SK-N-SH (cell line): ENCODE measurements at regions not wholly inside any gene's neighbourhood (a gene's known extent, or its start where the extent isn't known, plus 50 kb on each side); places are given as distances from the start of the nearest gene placed in this dataset.

Experiments used
- CTCF ChIA-PET: fragments of 300-600, 350-600 bp; formaldehyde crosslinking; extraction: SDS; loops from one replicate; lab custom pipeline; 2021; lab: Yijun Ruan, JAX
- POLR2A ChIA-PET: fragments of 350-600 bp; sonication (Branson Sonifier 250); formaldehyde crosslinking; extraction: SDS; loops from one replicate; lab custom pipeline; 2020; ENCODE audit warnings: antibody characterized with exemption, inconsistent platforms; lab: Yijun Ruan, JAX
- DNase-seq: peaks from one replicate; pipeline ENCODE4 v3.0.0; 2012
- H2AFZ ChIP-seq: fragments of 200-600 bp; sonication (generic); 2 replicates; pipeline ENCODE4 v1.8.1; 2016; ENCODE audit warnings: antibody characterized with exemption, mild to moderate bottlenecking, low read depth
- H3F3A ChIP-seq: fragments of 200-600 bp; sonication (generic); replicated peaks from 2 replicates; pipeline ENCODE3; 2016; ENCODE audit warnings: antibody characterized with exemption, mild to moderate bottlenecking; ENCODE audit not compliant: insufficient read depth
- H3K27ac ChIP-seq, 2 experiments: fragments of 200-500 bp in 1 of 2; fragments of 200-600 bp in 1 of 2; sonication (Bioruptor generic) in 1 of 2; sonication (generic), shearing (Covaris generic) in 1 of 2; 2 replicates each; pipeline versions ENCODE4 v1.5.1 to v1.6.1; 2014 to 2016; ENCODE audit warnings: low read depth in 2 of 2, inconsistent platforms in 1 of 2, low read length in 1 of 2, mild to moderate bottlenecking in 1 of 2, mixed read lengths in 1 of 2
- H3K27me3 ChIP-seq: fragments of 200-600 bp; sonication (generic), shearing (Covaris generic); 2 replicates; pipeline ENCODE4 v1.6.1; 2016; ENCODE audit warnings: mixed run types; ENCODE audit not compliant: insufficient read depth
- H3K36me3 ChIP-seq, 2 experiments: fragments of 200-500 bp in 1 of 2; fragments of 200-600 bp in 1 of 2; sonication (Bioruptor generic) in 1 of 2; sonication (generic) in 1 of 2; replicated peaks in 1 of 2; 2 replicates each; pipeline versions ENCODE3 to v1.5.1; 2014 to 2016; ENCODE audit warnings: low read length in 1 of 2, mild to moderate bottlenecking in 1 of 2; ENCODE audit not compliant: insufficient read depth in 2 of 2, control insufficient read depth in 1 of 2
- H3K4me1 ChIP-seq, 2 experiments: fragments of 200-500 bp in 1 of 2; fragments of 200-600 bp in 1 of 2; sonication (Bioruptor generic) in 1 of 2; sonication (generic), shearing (Covaris generic) in 1 of 2; 2 replicates each; pipeline versions ENCODE4 v1.5.1 to v1.6.1; 2014 to 2016; ENCODE audit warnings: low read depth in 1 of 2, low read length in 1 of 2, mixed run types in 1 of 2; ENCODE audit not compliant: insufficient read depth in 2 of 2, control insufficient read depth in 1 of 2
- H3K4me2 ChIP-seq: fragments of 200-600 bp; sonication (generic), shearing (Covaris generic); 2 replicates; pipeline ENCODE4 v1.6.1; 2017; ENCODE audit warnings: mixed run types
- H3K4me3 ChIP-seq, 2 experiments: fragments of 200-500 bp in 1 of 2; fragments of 200-600 bp in 1 of 2; sonication (Bioruptor generic) in 1 of 2; sonication (generic), shearing (Covaris generic) in 1 of 2; 2 replicates each; pipeline versions ENCODE4 v1.5.1 to v1.8.1; 2014 to 2016; ENCODE audit warnings: low read depth in 2 of 2, inconsistent platforms in 1 of 2, low read length in 1 of 2, mild to moderate bottlenecking in 1 of 2, mixed read lengths in 1 of 2, moderate library complexity in 1 of 2
- H3K79me2 ChIP-seq: fragments of 200-600 bp; sonication (generic); 2 replicates; pipeline ENCODE4 v1.8.1; 2017; ENCODE audit warnings: mild to moderate bottlenecking; ENCODE audit not compliant: insufficient read depth
- H3K9ac ChIP-seq: fragments of 200-600 bp; sonication (generic); 2 replicates; pipeline ENCODE4 v1.6.1; 2017; ENCODE audit warnings: mixed run types
- H3K9me2 ChIP-seq: fragments of 200-600 bp; sonication (generic); 2 replicates; pipeline ENCODE4 v1.6.1; 2017; ENCODE audit warnings: mixed run types
- H3K9me3 ChIP-seq: fragments of 200-600 bp; sonication (generic); 2 replicates; pipeline ENCODE4 v1.6.1; 2017; ENCODE audit warnings: mixed run types, mild to moderate bottlenecking, moderate library complexity
- H4K20me1 ChIP-seq: fragments of 200-600 bp; sonication (generic); 2 replicates; pipeline ENCODE4 v1.6.1; 2017; ENCODE audit warnings: mild to moderate bottlenecking, mixed run types; ENCODE audit not compliant: insufficient read depth
- CHD2 ChIP-seq: fragments of 150-350 bp; IDR thresholded peaks from 2 replicates; pipeline ENCODE4 v1.6.1; 2018; ENCODE audit warnings: low read length; ENCODE audit not compliant: partially characterized antibody
- CTCF ChIP-seq: fragments of 200-600 bp; sonication (generic); IDR thresholded peaks from 2 replicates; pipeline ENCODE4 v1.6.1; 2017; ENCODE audit warnings: antibody characterized with exemption, mild to moderate bottlenecking, moderate library complexity
- EP300 ChIP-seq, 2 experiments: IDR thresholded peaks; 2 replicates each; pipeline versions ENCODE4 v1.4.0 to v1.6.1; 2012; ENCODE audit warnings: borderline replicate concordance in 1 of 2, low read depth in 1 of 2, low read length in 1 of 2
- FOSL2 ChIP-seq: IDR thresholded peaks from 2 replicates; pipeline ENCODE4 v1.4.0; 2012; ENCODE audit warnings: low read depth, mild to moderate bottlenecking, moderate library complexity, borderline replicate concordance
- FOXJ3 ChIP-seq: sonication (generic); formaldehyde crosslinking; IDR thresholded peaks from 2 replicates; pipeline ENCODE4 v1.5.1; 2020; ENCODE audit warnings: mild to moderate bottlenecking, missing genetic modification reagents
- JUND ChIP-seq: IDR thresholded peaks from 2 replicates; pipeline ENCODE4 v1.4.0; 2012
- MAX ChIP-seq: IDR thresholded peaks from 2 replicates; pipeline ENCODE4 v1.4.0; 2012; ENCODE audit warnings: low read depth
- MXI1 ChIP-seq: IDR thresholded peaks from 2 replicates; pipeline ENCODE4 v1.6.1; 2012; ENCODE audit warnings: mild to moderate bottlenecking, low read depth, low read length, improper control_type of control experiment
- NFIC ChIP-seq: IDR thresholded peaks from 2 replicates; pipeline ENCODE4 v1.4.0; 2012; ENCODE audit warnings: borderline replicate concordance
- NRF1 ChIP-seq: IDR thresholded peaks from 2 replicates; pipeline ENCODE4 v1.6.1; 2012; ENCODE audit warnings: low read depth, mild to moderate bottlenecking, low read length
- RCOR1 ChIP-seq: fragments of 150-350 bp; IDR thresholded peaks from 2 replicates; pipeline ENCODE4 v1.6.1; 2017; ENCODE audit warnings: antibody characterized with exemption, low read length
- TAF1 ChIP-seq: IDR thresholded peaks from 2 replicates; pipeline ENCODE4 v1.6.1; 2012; ENCODE audit warnings: low read depth, mild to moderate bottlenecking, low read length, moderate library complexity, borderline replicate concordance
- TCF12 ChIP-seq: IDR thresholded peaks from 2 replicates; pipeline ENCODE4 v1.4.0; 2012
- WGBS: methylation state at CpG from one replicate; pipeline ENCODE4 v1.1.6; 2017; ENCODE audit warnings: low lambda C conversion rate; 5-methylcytosine and 5-hydroxymethylcytosine counted together
- TF ChIP-seq, protein P1 (sequence below): IDR thresholded peaks from 2 replicates; pipeline ENCODE4; 2012

DNA sequence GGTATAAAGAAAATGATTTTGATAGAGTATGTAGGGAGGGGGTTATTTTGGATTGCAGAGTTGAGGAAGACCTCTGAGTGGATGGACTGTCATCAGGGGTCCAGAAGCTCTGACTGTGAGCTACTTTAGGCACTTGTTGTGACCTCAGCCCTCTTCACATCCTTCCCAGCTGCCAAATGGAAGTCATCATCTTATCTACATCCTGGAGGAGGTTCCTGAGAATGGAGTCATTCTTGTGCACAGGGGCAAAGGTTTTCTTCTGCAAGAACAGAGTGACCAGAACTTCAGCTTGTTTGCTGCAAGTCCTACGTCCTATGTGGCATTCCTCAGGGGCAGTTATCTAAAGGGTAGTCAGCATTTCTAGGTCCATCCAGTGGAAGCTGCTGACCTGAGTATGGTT, 393.8 kb downstream of the AASDHPPT start:
- peaks cover 0 to 10% of the 10 kb centered on the region in 2 experiments; a peak in 1 of 4 replicates for H3K4me1 ChIP-seq
- no peak overlapping the region for H3K4me2 ChIP-seq
- ChIA-PET POLR2A (no interaction called here), CTCF (no interaction called here)
- no peaks in the 10 kb centered on the region for H3K79me2 ChIP-seq
- H3K27me3 ChIP-seq: no peaks in the 10 kb centered on the region
- peaks cover 8% of the 10 kb centered on the region for H3F3A ChIP-seq
- H4K20me1 ChIP-seq: no peaks in the 10 kb centered on the region
- H2AFZ ChIP-seq: no peak overlapping the region
- H3K9me2 ChIP-seq: no peaks in the 10 kb centered on the region
- H3K4me3 ChIP-seq: no peak overlapping the region
- H3K9me3 ChIP-seq: no peaks in the 10 kb centered on the region
- TF ChIP-seq RCOR1 (no peak), NRF1 (no peak), MXI1 (no peak), TAF1 (no peak), CHD2 (no peak)
- H3K9ac ChIP-seq: no peak overlapping the region
- H3K36me3 ChIP-seq: no peaks in the 10 kb centered on the region
- 73% methylated on average over 1 of the region's 1 CpG for WGBS
- DNase-seq: no peak
- no peak overlapping the region for H3K27ac ChIP-seq

- Histone ChIP-seq H3K4me3 (no peak overlapping the region), H3K9me2 (no peaks in the 10 kb centered on the region), H3K27ac (peak overlapping the region in 1 of 2 experiments; percentile 5; a peak in 1 of 4 replicates), H2AFZ (no peak overlapping the region), H3F3A (peaks cover 5% of the 10 kb centered on the region), H3K27me3 (no peaks in the 10 kb centered on the region), H3K36me3 (no peaks in the 10 kb centered on the region), H3K79me2 (no peaks in the 10 kb centered on the region), H3K4me2 (no peak overlapping the region), H3K9ac (no peak overlapping the region), H4K20me1 (no peaks in the 10 kb centered on the region), H3K9me3 (no peaks in the 10 kb centered on the region), H3K4me1 (peaks cover 0 to 7% of the 10 kb centered on the region in 2 experiments; a peak in 1 of 4 replicates)
- DNase-seq: no peak
- ChIA-PET POLR2A (no interaction called here), CTCF (no interaction called here)
- WGBS: 11% methylated on average over 2 of the region's 2 CpGs
- TF ChIP-seq, protein P1, sequence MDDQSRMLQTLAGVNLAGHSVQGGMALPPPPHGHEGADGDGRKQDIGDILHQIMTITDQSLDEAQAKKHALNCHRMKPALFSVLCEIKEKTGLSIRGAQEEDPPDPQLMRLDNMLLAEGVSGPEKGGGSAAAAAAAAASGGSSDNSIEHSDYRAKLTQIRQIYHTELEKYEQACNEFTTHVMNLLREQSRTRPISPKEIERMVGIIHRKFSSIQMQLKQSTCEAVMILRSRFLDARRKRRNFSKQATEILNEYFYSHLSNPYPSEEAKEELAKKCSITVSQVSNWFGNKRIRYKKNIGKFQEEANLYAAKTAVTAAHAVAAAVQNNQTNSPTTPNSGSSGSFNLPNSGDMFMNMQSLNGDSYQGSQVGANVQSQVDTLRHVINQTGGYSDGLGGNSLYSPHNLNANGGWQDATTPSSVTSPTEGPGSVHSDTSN: peak; percentile 85
- no peak for TF ChIP-seq MAX
- peak; percentile 81 for TF ChIP-seq TCF12
- TF ChIP-seq JUND: peak; percentile 54
- peak; percentile 39; the same call in 1 of the 2 replicates for TF ChIP-seq FOSL2
- peak; percentile 71; the same call in 1 of the 2 replicates for TF ChIP-seq NFIC
- TF ChIP-seq FOXJ3 (CRISPR knock-in tag): no peak
- 0 out of 4 replicates have a peak, but pooled peaks of 1 of the 2 experiments have one; percentile 26 for TF ChIP-seq EP300 (IDR thresholded peaks at IDR 0.05; ENCODE audit: borderline replicate concordance in 1 of 2, low read depth in 1 of 2, low read length in 1 of 2)
- TF ChIP-seq CTCF: no peak
- TF ChIP-seq RCOR1: no peak
These were observed 395.7 kb downstream of the AASDHPPT start for GRCh38 chr11:106473089-106473722.
